ENCODE measurements at regions not wholly inside any gene's neighbourhood (a gene's known extent, or its start where the extent isn't known, plus 50 kb on each side); places are given as distances from the start of the nearest gene placed in this dataset.

DNA sequence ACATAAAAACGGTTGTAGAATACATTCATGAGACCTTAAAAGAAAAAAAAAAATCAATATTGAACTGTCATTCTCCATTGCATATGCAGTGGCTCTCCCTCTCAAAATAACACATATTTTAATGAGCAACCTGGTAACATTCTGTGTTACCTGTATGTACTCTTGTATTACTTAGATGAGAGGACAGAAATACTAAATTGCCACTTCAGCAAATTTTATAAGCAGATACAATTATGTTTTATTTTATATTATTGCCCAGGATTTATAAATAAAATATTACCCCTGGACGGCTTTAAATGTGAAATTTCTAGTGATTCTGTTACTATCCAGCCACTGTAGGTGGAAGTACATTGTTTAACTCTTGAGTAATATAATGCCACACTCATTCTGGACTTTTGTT lies 463.2 kb upstream of the ROBO1 start:
- no peak overlapping the region for H3K27ac ChIP-seq

DNA sequence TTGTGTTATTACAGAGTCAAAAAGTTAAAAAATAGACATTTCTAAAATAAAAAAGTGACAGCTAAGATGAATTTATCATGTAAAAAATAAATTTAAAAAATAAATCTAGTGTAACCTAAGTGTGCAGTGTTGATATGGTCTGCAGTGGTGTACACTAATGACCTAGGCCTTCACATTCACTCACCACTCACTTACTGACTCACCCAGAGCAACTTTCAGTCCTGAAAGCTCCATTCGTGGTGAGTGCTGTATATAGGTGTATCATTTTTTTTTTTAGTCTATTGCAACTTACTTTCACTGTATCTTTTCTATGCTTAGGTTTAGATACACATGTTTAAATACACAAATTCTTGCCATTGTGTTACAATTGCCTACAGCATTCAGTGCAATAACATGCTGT lies 459.4 kb upstream of the ROBO1 start:
- Histone ChIP-seq H3K27me3 (no peaks in the 10 kb centered on the region), H3K27ac (no peak overlapping the region), H3K4me3 (no peak overlapping the region), H3K9me3 (no peaks in the 10 kb centered on the region), H3K4me1 (no peaks in the 10 kb centered on the region), H3K36me3 (no peaks in the 10 kb centered on the region)
- DNase-seq = no peak
- no peak for TF ChIP-seq POLR2A (IDR thresholded peaks at IDR 0.05)
- TF ChIP-seq, protein P1, sequence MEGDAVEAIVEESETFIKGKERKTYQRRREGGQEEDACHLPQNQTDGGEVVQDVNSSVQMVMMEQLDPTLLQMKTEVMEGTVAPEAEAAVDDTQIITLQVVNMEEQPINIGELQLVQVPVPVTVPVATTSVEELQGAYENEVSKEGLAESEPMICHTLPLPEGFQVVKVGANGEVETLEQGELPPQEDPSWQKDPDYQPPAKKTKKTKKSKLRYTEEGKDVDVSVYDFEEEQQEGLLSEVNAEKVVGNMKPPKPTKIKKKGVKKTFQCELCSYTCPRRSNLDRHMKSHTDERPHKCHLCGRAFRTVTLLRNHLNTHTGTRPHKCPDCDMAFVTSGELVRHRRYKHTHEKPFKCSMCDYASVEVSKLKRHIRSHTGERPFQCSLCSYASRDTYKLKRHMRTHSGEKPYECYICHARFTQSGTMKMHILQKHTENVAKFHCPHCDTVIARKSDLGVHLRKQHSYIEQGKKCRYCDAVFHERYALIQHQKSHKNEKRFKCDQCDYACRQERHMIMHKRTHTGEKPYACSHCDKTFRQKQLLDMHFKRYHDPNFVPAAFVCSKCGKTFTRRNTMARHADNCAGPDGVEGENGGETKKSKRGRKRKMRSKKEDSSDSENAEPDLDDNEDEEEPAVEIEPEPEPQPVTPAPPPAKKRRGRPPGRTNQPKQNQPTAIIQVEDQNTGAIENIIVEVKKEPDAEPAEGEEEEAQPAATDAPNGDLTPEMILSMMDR (IDR thresholded peaks at IDR 0.05) = no peak

More for the DNA sequence above, 463.2 kb upstream of the ROBO1 start:
- no peak for DNase-seq
- H3K9me3 ChIP-seq = no peaks in the 10 kb centered on the region
- no peaks in the 10 kb centered on the region for H3K4me1 ChIP-seq
- no peak overlapping the region for H3K4me3 ChIP-seq
- no peaks in the 10 kb centered on the region for H3K27me3 ChIP-seq
- TF ChIP-seq, protein P1 (IDR thresholded peaks at IDR 0.05) = no peak
- TF ChIP-seq POLR2A (IDR thresholded peaks at IDR 0.05) = no peak
- no peaks in the 10 kb centered on the region for H3K36me3 ChIP-seq

DNA sequence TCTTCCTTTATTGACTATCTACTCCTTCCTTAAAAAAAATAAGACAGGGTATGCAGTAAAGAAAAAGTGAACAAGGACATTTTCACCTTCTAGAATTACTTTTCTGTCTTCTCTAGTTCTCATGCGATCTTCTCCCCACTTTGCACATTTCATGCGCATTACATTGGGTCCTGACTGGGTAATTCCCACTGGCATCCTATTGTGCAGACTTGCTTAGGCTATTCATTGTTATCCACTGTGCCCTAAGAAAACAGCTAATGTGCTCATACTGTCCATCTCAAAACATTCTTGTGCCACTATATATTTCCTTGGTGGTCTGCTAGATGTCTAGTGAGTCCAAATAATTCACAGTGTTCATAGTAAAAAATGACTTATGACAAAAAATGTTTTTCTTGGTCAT lies 447.4 kb upstream of the ROBO1 start:
- Histone ChIP-seq H3K27ac (no peak overlapping the region), H3K9me3 (no peaks in the 10 kb centered on the region), H3K4me1 (no peaks in the 10 kb centered on the region), H3K36me3 (no peaks in the 10 kb centered on the region), H3K27me3 (no peaks in the 10 kb centered on the region), H3K4me3 (no peak overlapping the region)
- DNase-seq = no peak
- TF ChIP-seq, protein P1 (IDR thresholded peaks at IDR 0.05) = no peak
- TF ChIP-seq POLR2A (IDR thresholded peaks at IDR 0.05) = no peak

DNA sequence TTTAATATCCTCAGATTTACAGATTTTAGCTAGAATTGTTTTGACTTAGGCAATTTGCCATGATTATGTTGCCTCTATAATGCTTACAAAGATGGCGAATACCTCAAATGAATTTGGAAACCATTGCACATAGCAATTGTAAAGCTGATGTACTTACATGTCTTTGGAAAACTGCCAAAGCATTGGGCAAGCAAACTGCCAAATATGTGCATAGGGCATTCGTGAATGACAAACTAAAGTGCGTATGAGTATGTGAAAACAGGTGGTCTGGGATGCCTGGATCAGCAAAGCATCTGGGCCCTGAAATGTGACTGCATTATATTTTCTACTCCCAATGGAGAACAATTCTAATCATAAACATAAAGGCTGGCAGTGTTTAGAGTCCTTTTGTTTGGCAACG lies 445.3 kb upstream of the ROBO1 start:
- H3K36me3 ChIP-seq = no peaks in the 10 kb centered on the region
- no peak for TF ChIP-seq POLR2A (IDR thresholded peaks at IDR 0.05)
- TF ChIP-seq, protein P1 (IDR thresholded peaks at IDR 0.05) = no peak
- no peak overlapping the region for H3K27ac ChIP-seq
- no peaks in the 10 kb centered on the region for H3K4me1 ChIP-seq
- DNase-seq = no peak
- H3K9me3 ChIP-seq = no peaks in the 10 kb centered on the region
- H3K4me3 ChIP-seq = no peak overlapping the region
- H3K27me3 ChIP-seq = no peaks in the 10 kb centered on the region

DNA sequence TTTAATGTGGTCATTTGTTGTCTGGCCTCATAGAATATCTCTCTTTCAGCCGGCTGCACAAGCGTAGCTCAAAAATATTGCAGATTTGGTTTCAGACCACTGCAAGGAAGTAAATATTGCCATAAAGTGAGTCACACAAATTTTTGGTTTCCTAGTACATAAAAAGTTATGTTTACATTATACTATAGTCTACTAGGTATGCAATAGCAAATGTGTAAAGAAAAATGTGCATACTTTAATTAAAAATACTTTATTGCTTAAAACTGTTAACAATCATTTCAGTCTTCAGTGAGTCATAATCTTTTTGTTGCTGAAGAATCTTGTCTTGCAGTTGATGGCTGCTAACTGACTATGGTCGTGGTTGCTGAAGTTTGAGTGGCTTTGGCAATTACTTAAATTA lies 425.1 kb upstream of the ROBO1 start:
- no peaks in the 10 kb centered on the region for H3K27me3 ChIP-seq
- no peaks in the 10 kb centered on the region for H3K4me1 ChIP-seq
- TF ChIP-seq, protein P1 (IDR thresholded peaks at IDR 0.05) = no peak
- H3K4me3 ChIP-seq = no peak overlapping the region
- H3K27ac ChIP-seq = no peak overlapping the region
- no peaks in the 10 kb centered on the region for H3K9me3 ChIP-seq
- no peaks in the 10 kb centered on the region for H3K36me3 ChIP-seq
- no peak for DNase-seq

DNA sequence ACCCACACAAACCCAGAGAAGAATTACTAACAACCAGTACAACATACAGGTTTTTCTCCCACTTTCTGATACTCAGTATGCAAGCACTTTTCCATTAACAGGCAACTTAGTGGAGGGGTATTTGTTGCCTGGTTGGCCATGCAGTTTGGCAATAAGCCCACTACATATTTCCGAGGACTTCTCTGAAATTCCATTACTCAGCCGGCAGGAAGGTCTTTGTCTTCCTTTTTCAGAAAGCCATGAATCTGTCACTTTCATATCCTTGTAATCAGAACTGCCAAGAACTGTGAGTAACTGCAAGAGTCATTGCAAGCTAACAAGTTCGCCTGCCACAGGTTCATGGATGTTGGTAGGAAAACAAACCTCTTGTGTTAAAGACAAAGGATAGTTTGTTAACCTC lies 422.3 kb upstream of the ROBO1 start:
- no peak overlapping the region for H3K27ac ChIP-seq
- H3K4me1 ChIP-seq = no peaks in the 10 kb centered on the region
- H3K9me3 ChIP-seq = no peaks in the 10 kb centered on the region
- no peaks in the 10 kb centered on the region for H3K27me3 ChIP-seq
- no peak overlapping the region for H3K4me3 ChIP-seq
- TF ChIP-seq, protein P1 (IDR thresholded peaks at IDR 0.05) = no peak
- no peak for TF ChIP-seq POLR2A (IDR thresholded peaks at IDR 0.05)
- H3K36me3 ChIP-seq = no peaks in the 10 kb centered on the region
- no peak for DNase-seq

Measured in Peyer's patch (tissue), 4 donors.